Naive B cell (primary cell): ENCODE measurements at regions not wholly inside any gene's neighbourhood (a gene's known extent, or its start where the extent isn't known, plus 50 kb on each side); places are given as distances from the start of the nearest gene placed in this dataset.
A peak's percentile ranks its signal among the peaks of the same experiment; 100 is the strongest.

Source experiments
- ATAC-seq, 2 donors: fragments of 150-1000 bp; cut with Tn5 transposase; 2 replicates each; pipeline ENCODE4 v1.10.0; 2021; ENCODE audit warnings: low read depth in 2 of 2, mild to moderate bottlenecking in 2 of 2, moderate library complexity in 2 of 2
- DNase-seq: peaks from one replicate; pipeline ENCODE4 v3.0.0; 2022
- H3K27ac Mint-ChIP-seq, 6 donors: one replicate each; pipeline ENCODE4 v1.8.0; 2020 to 2022; ENCODE audit warnings: mild to moderate bottlenecking in 6 of 6, mixed read lengths in 6 of 6, moderate library complexity in 5 of 6, inconsistent platforms in 2 of 6
- H3K27me3 Mint-ChIP-seq, 3 donors: one replicate each; pipeline ENCODE4 v1.8.0; 2021 to 2022; ENCODE audit warnings: mixed read lengths in 3 of 3, mild to moderate bottlenecking in 1 of 3
- H3K36me3 Mint-ChIP-seq, 2 donors: one replicate each; pipeline ENCODE4 v1.8.0; 2020 to 2022; ENCODE audit warnings: mixed read lengths in 2 of 2, inconsistent platforms in 1 of 2, mild to moderate bottlenecking in 1 of 2
- H3K4me1 Mint-ChIP-seq, 3 donors: one replicate each; pipeline ENCODE4 v1.8.0; 2020 to 2022; ENCODE audit warnings: mixed read lengths in 3 of 3, inconsistent platforms in 1 of 3, mild to moderate bottlenecking in 1 of 3, moderate library complexity in 1 of 3
- H3K4me3 Mint-ChIP-seq, 8 donors: one replicate each; pipeline ENCODE4 v1.8.0; 2020 to 2022; ENCODE audit warnings: mild to moderate bottlenecking in 8 of 8, mixed read lengths in 8 of 8, moderate library complexity in 8 of 8, inconsistent platforms in 2 of 8
- H3K9me3 Mint-ChIP-seq, 7 donors: one replicate each; pipeline ENCODE4 v1.8.0; 2020 to 2022; ENCODE audit warnings: mixed read lengths in 7 of 7, mild to moderate bottlenecking in 5 of 7, inconsistent platforms in 2 of 7, moderate library complexity in 1 of 7

- Mint-ChIP-seq H3K4me1 (peaks cover 29 to 80% (median 42%) of the 10 kb centered on the region in 3 donors), H3K27ac (peak overlapping the region in 5 of 6 donors; percentile 27 to 88 (median 74)), H3K36me3 (peaks cover 0 to 6% of the 10 kb centered on the region in 2 donors), H3K4me3 (peak overlapping the region in 4 of 8 donors; percentile 20 to 72 (median 42)), H3K9me3 (peaks cover 0 to 1% (median 0%) of the 10 kb centered on the region in 7 donors), H3K27me3 (no peaks in the 10 kb centered on the region)
- no peak for DNase-seq
- no peak for ATAC-seq
Measured at GRCh38 chr20:47406849-47407682, 50.6 kb upstream of the ZMYND8 start.

- DNase-seq: no peak
- ATAC-seq: no peak
- Mint-ChIP-seq H3K27me3 (no peaks in the 10 kb centered on the region), H3K36me3 (peaks cover 0 to 3% of the 10 kb centered on the region in 2 donors), H3K4me3 (peak overlapping the region in 7 of 8 donors; percentile 61 to 90 (median 82)), H3K4me1 (peaks cover 49 to 91% (median 54%) of the 10 kb centered on the region in 3 donors), H3K27ac (peak overlapping the region; percentile 85 to 100 (median 99)), H3K9me3 (peaks cover 0 to 6% (median 0%) of the 10 kb centered on the region in 7 donors)
Measured at GRCh38 chr20:47411161-47411560, 54.7 kb upstream of the ZMYND8 start.

GRCh38 chr20:47412083-47412482, 55.6 kb upstream of the ZMYND8 start:
- H3K27me3 Mint-ChIP-seq: no peaks in the 10 kb centered on the region
- H3K9me3 Mint-ChIP-seq: peaks cover 0 to 6% (median 0%) of the 10 kb centered on the region in 7 donors
- ATAC-seq: peak; percentile 21 to 33
- peak overlapping the region; percentile 32 to 90 (median 77) for H3K4me3 Mint-ChIP-seq
- peaks cover 57 to 95% (median 64%) of the 10 kb centered on the region in 3 donors for H3K4me1 Mint-ChIP-seq
- peaks cover 0 to 3% of the 10 kb centered on the region in 2 donors for H3K36me3 Mint-ChIP-seq
- H3K27ac Mint-ChIP-seq: peak overlapping the region; percentile 97 to 100 (median 99)
- peak; percentile 78 for DNase-seq

- peaks cover 0 to 6% (median 0%) of the 10 kb centered on the region in 7 donors for H3K9me3 Mint-ChIP-seq
- no peak for DNase-seq
- peak overlapping the region; percentile 97 to 100 (median 99) for H3K27ac Mint-ChIP-seq
- H3K27me3 Mint-ChIP-seq: no peaks in the 10 kb centered on the region
- peaks cover 0 to 3% of the 10 kb centered on the region in 2 donors for H3K36me3 Mint-ChIP-seq
- H3K4me1 Mint-ChIP-seq: peaks cover 65 to 96% (median 70%) of the 10 kb centered on the region in 3 donors
- peak overlapping the region; percentile 32 to 90 (median 75) for H3K4me3 Mint-ChIP-seq
- ATAC-seq: no peak
Measured at GRCh38 chr20:47413189-47413588, 56.7 kb upstream of the ZMYND8 start.

GRCh38 chr20:47417245-47418068, 61.0 kb upstream of the ZMYND8 start:
- H3K4me3 Mint-ChIP-seq: peak overlapping the region in 5 of 8 donors; percentile 19 to 88 (median 85)

GRCh38 chr20:47418069-47418757, 61.7 kb upstream of the ZMYND8 start:
- DNase-seq (no peak), ATAC-seq (no peak)
- peaks cover 0 to 5% (median 0%) of the 10 kb centered on the region in 7 donors for H3K9me3 Mint-ChIP-seq
- no peaks in the 10 kb centered on the region for H3K27me3 Mint-ChIP-seq
- peak overlapping the region in 1 of 8 donors; percentile 88 for H3K4me3 Mint-ChIP-seq
- peak overlapping the region; percentile 18 to 100 (median 98) for H3K27ac Mint-ChIP-seq
- H3K36me3 Mint-ChIP-seq: peaks cover 0 to 3% of the 10 kb centered on the region in 2 donors
- peaks cover 47 to 79% (median 57%) of the 10 kb centered on the region in 3 donors for H3K4me1 Mint-ChIP-seq

More at GRCh38 chr20:47417245-47418068, 61.0 kb upstream of the ZMYND8 start:
- no peaks in the 10 kb centered on the region for H3K27me3 Mint-ChIP-seq
- ATAC-seq (no peak), DNase-seq (no peak)
- H3K4me1 Mint-ChIP-seq: peaks cover 52 to 80% (median 60%) of the 10 kb centered on the region in 3 donors
- peak overlapping the region; percentile 93 to 100 (median 100) for H3K27ac Mint-ChIP-seq
- peaks cover 0 to 5% (median 0%) of the 10 kb centered on the region in 7 donors for H3K9me3 Mint-ChIP-seq
- peaks cover 0 to 3% of the 10 kb centered on the region in 2 donors for H3K36me3 Mint-ChIP-seq

GRCh38 chr20:47419953-47420514, 63.5 kb upstream of the ZMYND8 start:
- H3K4me1 Mint-ChIP-seq: peaks cover 42 to 62% (median 53%) of the 10 kb centered on the region in 3 donors

GRCh38 chr20:47421076-47421475, 64.6 kb upstream of the ZMYND8 start:
- Mint-ChIP-seq H3K27me3 (no peaks in the 10 kb centered on the region), H3K36me3 (no peaks in the 10 kb centered on the region), H3K27ac (peak overlapping the region in 4 of 6 donors; percentile 43 to 92 (median 51)), H3K4me3 (no peak overlapping the region), H3K9me3 (no peaks in the 10 kb centered on the region), H3K4me1 (peaks cover 32 to 52% (median 42%) of the 10 kb centered on the region in 3 donors)
- ATAC-seq (no peak), DNase-seq (no peak)

More at GRCh38 chr20:47419953-47420514, 63.5 kb upstream of the ZMYND8 start:
- Mint-ChIP-seq H3K36me3 (peaks cover 0 to 3% of the 10 kb centered on the region in 2 donors), H3K27me3 (no peaks in the 10 kb centered on the region), H3K27ac (peak overlapping the region; percentile 56 to 89 (median 80)), H3K9me3 (peaks cover 0 to 5% (median 0%) of the 10 kb centered on the region in 7 donors), H3K4me3 (peak overlapping the region in 1 of 8 donors; percentile 63)
- ATAC-seq: no peak
- DNase-seq: no peak

GRCh38 chr20:47423586-47423985, 67.1 kb upstream of the ZMYND8 start:
- H3K27me3 Mint-ChIP-seq: no peaks in the 10 kb centered on the region
- H3K27ac Mint-ChIP-seq: peak overlapping the region in 2 of 6 donors; percentile 62 to 78
- H3K4me3 Mint-ChIP-seq: no peak overlapping the region
- peaks cover 11 to 31% (median 17%) of the 10 kb centered on the region in 3 donors for H3K4me1 Mint-ChIP-seq
- peaks cover 0 to 20% (median 13%) of the 10 kb centered on the region in 7 donors for H3K9me3 Mint-ChIP-seq
- no peak for ATAC-seq
- H3K36me3 Mint-ChIP-seq: no peaks in the 10 kb centered on the region
- DNase-seq: no peak

- Mint-ChIP-seq H3K36me3 (no peaks in the 10 kb centered on the region), H3K27me3 (no peaks in the 10 kb centered on the region), H3K4me3 (no peak overlapping the region), H3K27ac (no peak overlapping the region), H3K4me1 (peaks cover 4 to 27% (median 10%) of the 10 kb centered on the region in 3 donors), H3K9me3 (peaks cover 0 to 20% (median 13%) of the 10 kb centered on the region in 7 donors)
- ATAC-seq (no peak), DNase-seq (no peak)
Measured at GRCh38 chr20:47427067-47427466, 70.6 kb upstream of the ZMYND8 start.

GRCh38 chr20:47427746-47428145, 71.2 kb upstream of the ZMYND8 start:
- no peaks in the 10 kb centered on the region for H3K36me3 Mint-ChIP-seq
- no peak overlapping the region for H3K4me3 Mint-ChIP-seq
- no peak overlapping the region for H3K27ac Mint-ChIP-seq
- H3K4me1 Mint-ChIP-seq: peaks cover 2 to 29% (median 12%) of the 10 kb centered on the region in 3 donors
- ATAC-seq (no peak), DNase-seq (no peak)
- H3K9me3 Mint-ChIP-seq: peaks cover 0 to 20% (median 13%) of the 10 kb centered on the region in 7 donors
- no peaks in the 10 kb centered on the region for H3K27me3 Mint-ChIP-seq

GRCh38 chr20:47428164-47428563, 71.7 kb upstream of the ZMYND8 start:
- Mint-ChIP-seq H3K27me3 (no peaks in the 10 kb centered on the region), H3K4me3 (no peak overlapping the region), H3K4me1 (peaks cover 5 to 30% (median 14%) of the 10 kb centered on the region in 3 donors), H3K36me3 (no peaks in the 10 kb centered on the region), H3K9me3 (peaks cover 0 to 20% (median 13%) of the 10 kb centered on the region in 7 donors), H3K27ac (peak overlapping the region in 1 of 6 donors; percentile 24)
- no peak for ATAC-seq
- DNase-seq: no peak
